GF-D8 (cell line): ENCODE measurements at regions not wholly inside any gene's neighbourhood (a gene's known extent, or its start where the extent isn't known, plus 50 kb on each side); places are given as distances from the start of the nearest gene placed in this dataset.
"Not testable (repeated sequence)": the region's sequence is repeated elsewhere in the genome, so short reads cannot be mapped to it uniquely, and the experiment has no call there.

Experiments
- DNase-seq: peaks from one replicate; lab custom pipeline; 2025; lab: John Stamatoyannopoulos, UW

DNA sequence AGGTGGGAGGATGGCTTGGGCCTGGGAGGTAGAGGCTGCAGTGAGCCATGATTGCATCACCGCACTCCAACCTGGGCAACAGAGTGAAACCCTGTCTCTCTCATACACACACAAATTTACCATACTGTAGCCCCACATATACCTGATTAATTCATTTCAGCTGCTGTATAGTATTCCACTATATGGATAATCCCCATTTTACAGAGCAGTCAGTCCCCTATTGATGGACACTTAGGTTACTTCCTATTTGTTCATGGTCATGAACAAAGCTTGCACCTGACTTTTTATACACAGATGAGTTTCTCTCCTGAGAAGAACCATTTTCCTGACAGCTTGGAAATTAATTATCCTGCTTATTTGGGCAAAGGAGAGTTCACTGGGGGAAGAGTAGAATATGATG lies 59.2 kb downstream of the EMX2 start:
- DNase-seq: no peak

DNA sequence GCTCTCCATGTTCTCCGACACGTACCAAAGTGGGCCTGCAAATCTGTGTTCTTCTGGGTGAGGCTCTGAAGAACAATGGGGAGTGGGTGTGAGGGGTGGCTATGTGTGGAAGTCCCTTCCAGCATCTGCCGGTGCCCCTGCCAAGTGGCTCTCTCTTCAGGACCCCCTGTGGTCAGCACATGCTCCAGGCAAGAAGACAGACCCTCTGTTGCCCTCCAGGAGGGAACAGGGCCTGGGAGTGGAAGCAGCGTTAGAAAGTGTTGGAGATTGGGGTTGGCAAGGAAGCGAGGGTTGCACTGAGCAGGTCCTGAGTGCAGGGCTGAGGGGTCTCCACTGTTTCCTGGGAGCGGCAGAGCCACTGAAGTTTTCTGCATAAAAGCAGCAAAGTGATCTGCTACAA lies 60.5 kb downstream of the EMX2 start:
- no peak for DNase-seq

DNA sequence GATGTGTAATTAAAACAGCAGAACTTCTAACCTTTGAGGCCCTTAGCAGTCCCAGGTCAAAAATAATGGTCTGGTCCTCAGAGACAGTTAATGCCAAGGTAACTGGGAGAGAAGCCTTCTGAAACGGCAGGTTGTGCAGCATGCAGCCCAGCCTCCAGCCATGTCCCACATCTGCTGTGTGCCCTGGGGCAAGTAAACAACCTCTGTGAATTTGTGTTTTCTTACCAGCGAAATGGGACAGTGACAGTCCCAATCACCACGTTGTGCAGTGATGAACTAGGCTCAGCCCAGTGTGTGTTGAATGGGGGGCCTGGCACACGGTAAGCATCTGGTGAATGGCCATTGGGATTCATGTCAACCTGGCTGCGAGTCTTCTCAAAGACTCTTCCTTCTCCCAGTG lies 61.2 kb downstream of the EMX2 start:
- DNase-seq: no peak

DNA sequence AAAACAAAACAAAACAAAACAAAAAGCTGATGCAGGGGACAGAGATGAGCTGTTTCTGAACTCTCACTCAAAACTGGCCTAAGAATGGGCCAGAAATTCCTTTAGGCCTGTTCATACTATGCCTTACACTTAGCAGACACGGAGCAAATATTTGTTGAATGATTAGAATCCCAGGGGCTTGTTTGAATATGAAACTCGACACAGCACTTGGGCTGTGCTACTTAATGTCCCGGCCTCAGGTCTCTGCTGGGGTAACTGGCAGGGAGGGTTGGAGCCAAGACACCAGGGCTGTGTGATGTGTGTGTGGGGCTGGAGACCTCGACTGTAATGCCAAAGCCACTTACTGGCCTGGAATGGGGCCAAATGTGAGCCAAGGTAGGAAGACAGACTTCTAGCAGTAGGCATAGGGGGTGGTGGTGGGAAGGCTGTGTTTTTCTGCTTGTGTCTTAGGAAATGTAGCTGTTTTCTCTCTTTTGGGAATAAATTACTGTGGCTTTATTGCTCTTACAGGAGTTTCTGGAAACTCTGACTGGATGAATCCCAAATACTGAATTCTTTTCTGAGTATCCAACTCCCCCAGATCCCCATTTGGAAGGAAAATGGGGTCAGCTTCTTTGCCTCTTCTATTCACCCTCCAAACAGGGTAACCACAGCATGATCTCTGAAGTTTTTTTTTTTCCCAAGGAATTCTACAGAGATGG lies 66.7 kb downstream of the EMX2 start:
- no peak for DNase-seq

DNA sequence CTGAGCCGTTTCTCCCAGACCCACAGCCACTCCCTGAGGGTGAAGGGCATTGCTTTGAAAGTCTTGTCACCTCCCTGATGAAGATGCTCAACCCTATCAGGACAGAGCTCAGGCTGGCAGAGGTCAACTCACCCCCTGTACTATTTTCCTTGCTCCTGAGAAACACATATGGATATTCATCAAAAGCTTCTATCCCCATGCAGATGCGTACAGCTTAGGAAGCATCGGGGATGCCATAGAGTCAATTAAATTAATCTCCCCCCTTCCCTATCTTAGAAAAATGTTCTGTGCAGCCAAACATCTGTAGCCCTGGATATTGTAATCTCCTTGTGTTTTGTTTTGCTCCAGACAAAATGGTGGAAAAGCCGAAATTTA lies 67.2 kb downstream of the EMX2 start:
- DNase-seq: no peak

DNA sequence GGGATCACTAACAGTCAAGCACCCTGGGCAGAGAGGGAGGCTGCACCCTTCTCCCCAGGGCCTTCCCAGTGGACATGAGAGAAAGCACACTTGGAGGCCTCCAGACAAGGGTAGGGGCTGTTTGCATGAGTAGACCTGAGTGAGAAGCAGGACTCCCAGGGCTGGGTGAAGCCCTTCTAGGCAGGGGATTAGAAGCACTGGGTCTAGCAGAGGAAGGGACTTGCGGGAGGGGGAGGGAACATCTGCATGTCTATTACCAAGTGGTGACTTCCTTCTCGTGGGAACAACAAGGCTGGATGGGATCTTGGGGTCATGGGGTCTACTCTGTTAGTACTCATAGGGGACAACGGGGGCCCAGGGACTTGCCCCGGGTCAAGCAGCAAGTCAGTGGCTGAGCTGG lies 67.8 kb downstream of the EMX2 start:
- no peak for DNase-seq

DNA sequence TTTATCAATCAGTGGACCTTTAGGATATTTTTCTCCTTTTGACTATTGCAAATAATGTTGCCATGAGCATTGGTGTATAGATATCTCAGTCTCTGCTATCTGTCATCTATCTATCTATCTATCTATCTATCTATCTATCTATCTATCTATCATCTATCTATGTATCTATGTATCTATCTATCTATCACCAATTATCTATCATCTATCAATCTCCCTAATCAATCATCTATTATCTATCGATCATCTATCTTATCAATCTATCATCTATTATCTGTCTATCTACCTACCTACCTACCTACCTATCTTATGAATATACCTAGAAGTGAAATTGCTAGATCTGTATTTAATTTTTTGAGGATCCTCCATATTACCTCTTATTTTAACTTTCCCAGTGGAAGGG lies 69.6 kb downstream of the EMX2 start:
- no peak for DNase-seq

DNA sequence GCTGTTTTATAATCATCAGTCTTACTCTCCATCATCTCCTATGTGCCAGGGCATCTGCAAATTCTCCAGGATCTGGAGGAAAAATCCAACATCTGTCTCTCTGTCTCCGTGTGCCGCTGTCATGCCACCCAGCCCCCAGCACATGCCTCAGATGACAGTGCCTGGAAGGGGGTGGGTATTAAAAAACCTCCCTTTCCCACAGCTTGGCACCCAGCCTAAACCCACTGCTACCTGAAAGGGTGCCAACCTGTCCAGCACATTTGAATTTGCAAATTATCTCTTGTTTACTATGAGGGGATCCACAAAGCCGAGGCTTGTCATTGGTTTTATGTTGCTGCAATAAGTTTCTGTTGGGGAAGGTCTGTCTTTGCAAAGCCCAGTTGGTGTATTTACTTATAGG lies 73.1 kb downstream of the EMX2 start:
- DNase-seq: no peak

DNA sequence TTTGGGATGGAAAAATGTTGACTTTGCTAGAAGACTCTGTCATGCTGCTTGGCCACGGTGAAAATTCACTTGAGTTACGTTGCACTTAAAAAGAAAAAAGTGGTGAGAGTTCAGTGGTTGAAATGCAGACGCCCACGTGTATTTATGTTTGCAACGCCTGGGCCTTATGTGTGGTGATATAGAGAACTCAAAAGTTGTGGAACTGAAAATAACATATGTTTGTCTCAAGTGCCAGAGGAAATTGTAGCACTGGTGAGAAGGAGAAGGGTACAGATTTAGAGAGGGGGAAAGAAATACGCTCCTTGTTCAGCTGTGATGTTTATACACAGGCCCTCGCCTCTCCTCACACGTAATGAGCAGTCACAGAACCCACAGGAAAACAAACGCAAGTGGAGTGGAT lies 73.6 kb downstream of the EMX2 start:
- DNase-seq: no peak

DNA sequence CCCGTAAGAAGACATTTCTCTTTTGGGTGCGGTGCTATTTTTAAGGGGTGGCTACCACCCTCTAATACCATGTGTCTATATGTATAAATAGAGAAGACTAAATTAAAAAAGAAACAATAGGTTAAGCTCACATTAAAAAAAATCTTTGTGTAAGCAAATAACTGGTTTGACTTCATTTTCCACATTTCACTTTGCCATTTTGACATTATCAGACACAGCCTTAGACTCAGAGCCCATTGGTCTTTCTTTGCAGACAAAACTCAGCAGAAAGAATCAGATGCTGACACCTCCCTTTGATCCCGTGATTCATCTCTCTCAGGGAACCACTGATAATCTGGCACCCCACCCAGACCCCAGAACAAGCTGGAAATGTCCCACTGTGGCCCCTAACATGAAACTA lies 74.5 kb downstream of the EMX2 start:
- DNase-seq: no peak

DNA sequence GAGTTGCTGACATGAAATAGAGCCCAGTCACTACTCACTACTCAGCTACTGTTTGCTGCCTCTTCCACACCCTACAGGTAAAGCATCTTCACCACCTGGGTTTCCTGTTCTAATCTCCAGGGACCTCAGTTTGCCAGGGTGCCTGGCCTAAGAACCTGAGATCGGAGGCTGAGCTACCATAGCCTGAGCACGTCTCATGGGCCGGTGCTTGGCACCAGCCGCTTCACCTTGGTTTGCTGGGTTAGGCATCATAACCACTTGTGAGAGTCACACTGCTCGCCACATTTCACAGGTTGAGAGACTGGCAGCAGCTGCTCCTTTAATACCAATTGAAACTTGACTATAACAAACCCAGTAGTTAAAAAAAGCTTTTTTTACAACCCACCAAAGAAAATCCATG lies 75.1 kb downstream of the EMX2 start:
- no peak for DNase-seq

DNA sequence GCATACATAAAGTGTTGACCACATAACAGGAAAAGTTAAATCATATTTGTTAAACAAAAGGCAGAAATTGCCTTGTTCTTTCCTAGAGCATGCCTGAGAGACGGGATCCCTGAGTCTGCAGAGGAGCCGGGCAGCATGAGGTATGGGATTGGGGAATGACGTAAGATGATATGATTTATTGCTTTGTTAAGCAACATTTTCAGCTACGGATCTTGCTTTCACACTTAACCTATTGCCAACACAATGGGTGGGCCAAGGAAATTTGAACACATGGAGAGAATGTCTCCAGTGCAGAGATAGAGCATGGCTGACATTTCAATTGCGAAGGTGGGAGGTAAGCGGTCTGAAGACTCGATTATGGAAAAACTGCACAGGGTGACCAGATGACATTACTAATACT lies 76.7 kb downstream of the EMX2 start:
- no peak for DNase-seq

DNA sequence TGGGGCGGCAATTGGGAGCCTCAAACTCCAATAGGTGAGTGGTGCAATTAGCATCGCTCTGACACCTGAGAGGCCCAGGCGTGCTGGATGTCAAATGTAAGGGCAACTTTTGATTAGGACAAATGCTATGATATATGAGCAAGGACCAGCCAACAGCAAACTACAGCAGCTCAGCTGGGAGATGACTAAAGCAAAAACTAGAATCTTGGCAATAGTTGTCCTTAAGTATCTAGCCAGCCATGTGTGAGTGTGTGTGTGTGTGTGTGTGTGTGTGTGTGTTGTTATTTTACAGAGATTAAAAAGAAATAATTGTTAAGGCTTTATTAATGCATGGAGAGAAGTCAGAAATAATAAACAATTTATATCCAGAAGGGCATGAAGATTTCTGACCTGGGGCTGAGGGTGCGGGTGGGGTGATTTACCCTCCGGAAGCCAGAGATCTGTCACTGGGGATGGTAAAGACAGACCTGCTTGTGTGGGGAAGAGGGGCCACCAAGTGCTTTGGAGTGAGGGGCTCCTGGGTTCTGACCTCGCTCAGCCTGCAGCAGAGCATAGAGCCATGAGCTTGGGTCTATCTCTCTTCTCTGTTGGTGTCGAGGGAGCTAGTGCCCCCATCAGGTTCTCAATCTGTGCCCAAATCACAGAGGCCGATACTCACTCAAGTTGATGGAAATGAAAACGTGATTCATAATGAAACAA lies 77.3 kb downstream of the EMX2 start:
- DNase-seq: no peak

DNA sequence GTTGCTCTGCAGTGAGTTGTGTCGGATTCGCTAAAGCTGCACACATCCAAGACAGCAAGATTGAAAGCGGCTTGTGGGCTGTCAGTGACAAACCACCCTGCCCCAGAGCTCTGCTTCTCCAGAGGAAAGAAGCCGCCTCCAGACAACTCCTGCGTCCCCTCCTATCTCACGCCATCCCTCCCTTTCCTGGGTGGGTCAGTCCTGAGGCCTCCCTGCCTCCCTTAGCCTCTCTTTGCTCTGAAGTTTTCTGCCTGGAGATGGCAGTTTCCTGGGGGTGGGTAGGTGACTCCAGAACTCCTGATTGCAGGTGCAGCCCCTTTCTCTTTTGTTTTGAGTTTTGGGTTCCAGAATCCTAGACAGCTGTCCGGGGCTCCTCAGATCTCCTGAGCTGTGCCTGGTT lies 78.7 kb downstream of the EMX2 start:
- no peak for DNase-seq

DNA sequence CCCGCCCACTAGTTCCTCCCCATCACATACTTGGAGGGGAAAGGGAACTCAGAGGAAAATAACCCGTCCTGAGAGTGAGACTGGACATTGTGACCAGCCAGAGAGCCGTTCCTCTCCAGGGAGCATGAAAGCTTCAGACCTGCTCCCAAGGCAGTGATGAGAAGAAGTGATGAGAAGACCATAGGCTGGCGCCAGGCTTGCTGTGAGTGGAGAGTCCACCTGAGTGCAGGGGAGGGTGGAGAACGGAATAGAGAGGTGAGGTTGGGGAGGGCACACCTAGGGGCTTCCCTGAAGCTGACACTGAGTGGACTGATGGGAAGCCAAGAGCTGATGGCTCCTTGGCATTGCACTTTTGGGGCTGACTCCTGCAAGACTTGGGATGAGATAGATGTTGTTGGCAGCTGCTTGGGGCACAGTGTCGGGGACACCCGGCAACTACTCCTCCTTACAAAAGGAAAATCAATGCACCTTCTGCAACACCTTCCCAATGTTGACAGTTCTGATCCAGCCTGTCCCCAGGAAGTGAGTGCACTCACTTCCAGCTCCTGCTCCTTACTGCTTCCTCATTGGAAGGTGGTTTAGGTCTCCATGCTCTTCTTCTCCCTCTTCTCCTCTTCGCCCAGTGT lies 79.4 kb downstream of the EMX2 start:
- DNase-seq: no peak

DNA sequence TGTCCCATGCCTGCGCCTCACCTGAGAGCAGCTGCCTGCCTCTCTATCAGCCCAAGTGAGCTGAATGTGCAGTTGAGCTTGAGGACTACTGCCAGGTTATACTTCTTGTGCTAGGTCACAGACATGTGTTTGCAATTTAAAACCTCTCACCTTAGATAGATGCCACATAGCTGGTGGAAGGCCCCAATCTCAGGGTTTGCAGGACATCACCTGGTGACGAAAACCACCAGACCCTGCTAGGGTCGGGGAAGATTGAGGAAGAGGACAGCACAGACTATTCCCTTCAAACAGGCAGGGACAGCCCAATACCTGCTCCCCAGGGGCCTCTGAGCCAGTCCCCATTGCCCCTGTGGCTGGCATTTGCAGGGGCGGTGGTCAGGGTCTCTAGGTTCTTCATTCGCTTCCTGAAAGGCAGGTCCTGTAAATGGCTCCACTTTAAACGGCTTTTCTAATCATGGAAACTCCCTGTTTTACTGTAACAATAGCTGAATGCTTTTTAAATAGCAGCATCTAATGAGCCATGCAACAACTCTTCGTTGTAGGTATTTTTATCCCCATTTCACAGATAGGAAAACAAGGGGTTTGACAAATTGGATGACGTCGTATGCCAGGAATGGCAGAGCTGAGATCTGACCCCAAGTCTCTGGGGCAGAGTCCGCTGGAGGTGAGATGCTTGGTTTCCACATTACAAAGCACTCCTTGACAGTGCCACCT lies 80.1 kb downstream of the EMX2 start:
- DNase-seq: no peak

DNA sequence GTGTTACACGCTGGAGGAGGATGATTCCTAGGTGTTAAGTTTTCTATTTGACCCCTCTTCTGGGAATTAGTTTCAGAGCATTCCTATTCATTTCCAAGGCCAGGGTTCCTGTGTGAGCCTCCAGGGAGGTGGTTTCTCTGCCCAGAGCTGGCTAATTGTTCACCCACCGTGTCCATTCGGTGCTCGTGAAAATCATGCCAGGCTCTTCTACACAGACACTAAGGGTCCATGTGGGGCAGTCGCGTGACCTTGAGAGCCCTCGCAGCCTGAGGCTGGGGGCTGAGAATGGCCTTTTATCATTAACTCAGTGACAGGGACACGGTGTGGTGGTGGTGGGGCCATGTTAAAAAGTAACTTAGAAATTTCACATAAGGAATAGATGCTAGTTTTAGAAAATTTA lies 83.7 kb downstream of the EMX2 start:
- no peak for DNase-seq

DNA sequence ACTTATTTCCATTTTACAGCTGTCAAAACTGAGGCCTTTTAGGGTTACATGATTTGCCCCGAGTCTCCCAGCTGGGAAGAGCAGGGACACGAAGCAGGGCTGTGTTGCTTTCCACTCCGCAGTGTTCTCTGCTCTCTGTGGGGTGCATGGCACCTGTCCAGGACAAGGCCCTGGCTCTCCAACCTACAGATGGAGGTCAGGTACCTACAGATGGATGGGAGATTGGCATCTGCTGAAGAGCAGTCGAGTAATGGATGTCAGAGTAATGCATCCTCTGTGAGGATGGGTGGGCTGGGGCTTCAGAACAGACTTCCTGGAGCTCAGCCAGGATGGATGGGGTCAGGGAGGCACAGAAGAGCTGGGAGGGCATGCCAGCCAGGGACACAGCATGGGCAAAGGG lies 85.0 kb downstream of the EMX2 start:
- no peak for DNase-seq

DNA sequence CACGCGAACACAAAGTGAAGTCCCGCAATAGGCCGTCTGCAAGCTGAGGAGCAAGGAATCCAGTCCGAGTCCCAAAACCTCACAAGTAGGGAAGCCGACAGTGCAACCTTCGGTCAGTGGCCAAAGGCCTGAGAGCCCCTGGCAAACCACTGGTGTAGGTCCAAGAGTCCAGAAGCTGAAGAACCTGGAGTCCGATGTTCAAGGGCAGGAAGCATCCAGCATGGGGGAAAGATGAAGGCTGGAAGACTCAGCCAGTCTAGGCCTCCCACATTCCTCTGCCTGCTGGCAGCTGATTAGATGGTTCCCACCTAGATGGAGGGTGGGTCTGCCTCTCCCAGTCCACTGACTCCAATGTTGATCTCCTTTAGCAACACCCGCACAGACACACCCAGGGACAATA lies 87.2 kb downstream of the EMX2 start:
- DNase-seq: not testable (repeated sequence)

DNA sequence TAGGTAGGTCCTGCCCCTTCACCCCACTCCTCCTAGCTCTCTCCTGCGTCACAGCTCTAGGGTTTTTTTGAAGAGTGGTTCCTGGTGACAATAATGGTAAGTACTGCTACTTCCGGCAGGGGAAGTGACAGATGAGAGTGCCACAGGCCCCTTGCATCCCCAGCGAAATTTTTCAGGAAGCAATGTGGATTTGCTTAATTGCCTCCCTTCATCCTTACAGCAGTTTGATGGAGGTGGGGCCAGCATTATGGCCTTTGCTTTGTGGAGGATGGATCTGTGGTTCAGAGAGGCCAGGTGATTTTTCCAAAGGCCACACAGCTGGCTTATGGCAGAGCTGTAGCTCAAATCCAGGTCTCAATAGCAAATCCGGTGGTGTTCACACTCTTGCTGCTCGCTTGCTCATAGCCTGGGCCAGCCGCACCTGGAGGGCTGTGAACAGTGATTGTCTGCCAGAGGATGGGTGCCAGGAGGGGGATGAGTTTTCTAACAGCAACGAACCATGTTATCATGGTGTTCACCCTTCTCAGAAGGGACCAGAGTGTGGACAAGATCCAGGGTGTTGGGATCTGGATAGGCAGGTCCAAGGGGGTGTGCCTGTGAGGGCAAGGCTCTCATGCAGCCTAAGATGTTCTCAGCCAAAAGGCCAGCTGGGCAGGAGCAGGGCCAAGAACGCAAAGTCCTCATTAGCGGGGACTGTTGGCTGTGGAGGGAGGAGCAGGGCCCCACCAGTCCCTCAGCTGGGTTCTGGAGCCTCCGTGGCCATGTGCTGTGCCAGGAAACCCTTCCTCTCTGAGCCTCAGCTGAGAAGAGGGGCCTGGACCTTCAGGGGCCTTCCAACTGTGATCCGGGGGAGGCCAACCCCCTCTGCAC lies 89.0 kb downstream of the EMX2 start:
- no peak for DNase-seq

DNA sequence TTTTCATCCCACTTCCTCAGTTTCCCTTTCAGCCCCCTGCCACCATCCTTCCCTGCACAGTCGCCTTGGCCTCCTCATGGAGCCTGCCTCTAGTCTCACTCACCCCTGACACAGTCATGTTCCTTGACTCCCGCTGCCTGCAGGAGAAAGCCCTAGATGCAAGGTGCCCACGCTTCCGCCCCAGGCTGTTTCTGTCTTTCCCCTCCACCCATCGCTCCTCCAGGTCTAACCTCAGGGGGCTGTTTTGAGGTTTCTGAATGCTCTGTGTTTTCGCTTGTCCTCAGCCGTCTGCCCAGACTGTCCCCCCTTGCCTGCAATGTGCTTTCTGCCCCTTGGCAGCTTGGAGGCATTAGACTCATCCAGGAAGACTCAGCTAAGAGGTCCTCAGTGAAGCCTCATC lies 89.9 kb downstream of the EMX2 start:
- no peak for DNase-seq

DNA sequence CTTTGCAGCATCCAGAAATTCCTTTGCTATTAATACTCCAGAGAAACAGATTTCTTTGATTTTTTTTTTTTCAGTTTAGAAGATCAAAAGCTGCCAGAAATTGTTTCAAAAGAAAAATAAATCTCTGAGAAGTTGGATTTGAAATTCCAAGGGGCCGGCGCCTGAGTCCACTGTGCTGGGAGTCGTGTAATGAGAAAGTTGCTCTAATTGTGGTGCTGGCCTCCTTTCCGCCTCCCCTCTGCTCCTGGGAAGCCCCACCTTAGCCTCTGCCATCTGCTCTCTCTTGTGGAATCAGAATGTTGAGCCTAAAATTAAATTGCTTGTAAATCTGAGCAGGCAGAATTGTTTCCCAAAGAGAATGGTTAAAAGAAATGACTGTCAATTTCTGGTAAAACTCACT lies 93.3 kb downstream of the EMX2 start:
- DNase-seq: no peak
